ENCODE measurements at regions not wholly inside any gene's neighbourhood (a gene's known extent, or its start where the extent isn't known, plus 50 kb on each side); places are given as distances from the start of the nearest gene placed in this dataset.

GRCh38 chr12:130253866-130254265 lies 83.8 kb upstream of the PIWIL1 start:
- Histone ChIP-seq H3K27me3 (no peaks in the 10 kb centered on the region), H3K27ac (no peak overlapping the region), H3K36me3 (no peaks in the 10 kb centered on the region), H3K4me3 (replicated peaks in 1 of 3) (no peak overlapping the region), H3K9me3 (no peaks in the 10 kb centered on the region), H3K4me1 (no peaks in the 10 kb centered on the region)
- no peak for DNase-seq
- TF ChIP-seq POLR2A (IDR thresholded peaks at IDR 0.05) (no peak), CTCF (IDR thresholded peaks at IDR 0.05) (no peak)
- intact Hi-C loops (cut with DNase I), result no loop called here
- WGBS, 2 donors, result 90% methylated on average over 5 of the region's 5 CpGs

GRCh38 chr12:130254461-130255276 lies 83.0 kb upstream of the PIWIL1 start:
- TF ChIP-seq POLR2A (IDR thresholded peaks at IDR 0.05), result no peak
- no peak for TF ChIP-seq CTCF (IDR thresholded peaks at IDR 0.05)
- no peaks in the 10 kb centered on the region for H3K4me1 ChIP-seq
- 79 to 80% methylated on average over 19 of the region's 19 CpGs for WGBS, 2 donors
- no peak overlapping the region for H3K27ac ChIP-seq
- no peaks in the 10 kb centered on the region for H3K36me3 ChIP-seq
- intact Hi-C loops (cut with DNase I), result no loop called here
- H3K4me3 ChIP-seq (replicated peaks in 1 of 3), result no peak overlapping the region
- no peak for DNase-seq
- H3K27me3 ChIP-seq, result no peaks in the 10 kb centered on the region
- H3K9me3 ChIP-seq, result no peaks in the 10 kb centered on the region

GRCh38 chr12:130258863-130259262 lies 78.8 kb upstream of the PIWIL1 start:
- no peaks in the 10 kb centered on the region for H3K36me3 ChIP-seq
- DNase-seq, result no peak
- 70 to 82% methylated on average over 10 of the region's 10 CpGs for WGBS, 2 donors
- H3K4me3 ChIP-seq (replicated peaks in 1 of 3), result no peak overlapping the region
- no peak overlapping the region for H3K27ac ChIP-seq
- no peaks in the 10 kb centered on the region for H3K27me3 ChIP-seq
- TF ChIP-seq POLR2A (IDR thresholded peaks at IDR 0.05), result no peak
- TF ChIP-seq CTCF (IDR thresholded peaks at IDR 0.05), result no peak
- no peaks in the 10 kb centered on the region for H3K9me3 ChIP-seq
- H3K4me1 ChIP-seq, result no peaks in the 10 kb centered on the region
- intact Hi-C loops (cut with DNase I), result no loop called here

GRCh38 chr12:130263025-130263424 lies 74.7 kb upstream of the PIWIL1 start:
- WGBS, 2 donors, result 61 to 80% methylated on average over 5 of the region's 5 CpGs
- Histone ChIP-seq H3K36me3 (no peaks in the 10 kb centered on the region), H3K4me1 (no peaks in the 10 kb centered on the region), H3K4me3 (replicated peaks in 1 of 3) (no peak overlapping the region), H3K9me3 (no peaks in the 10 kb centered on the region), H3K27me3 (no peaks in the 10 kb centered on the region), H3K27ac (no peak overlapping the region)
- intact Hi-C loops (cut with DNase I), result no loop called here
- DNase-seq, result no peak
- TF ChIP-seq POLR2A (IDR thresholded peaks at IDR 0.05), result no peak
- TF ChIP-seq CTCF (IDR thresholded peaks at IDR 0.05), result no peak

- no peak overlapping the region for H3K27ac ChIP-seq
- no peaks in the 10 kb centered on the region for H3K9me3 ChIP-seq
- no peak for DNase-seq
- no peaks in the 10 kb centered on the region for H3K4me1 ChIP-seq
- no peaks in the 10 kb centered on the region for H3K27me3 ChIP-seq
- H3K4me3 ChIP-seq (replicated peaks in 1 of 3), result no peak overlapping the region
- TF ChIP-seq CTCF (IDR thresholded peaks at IDR 0.05), result no peak
- no peak for TF ChIP-seq POLR2A (IDR thresholded peaks at IDR 0.05)
- intact Hi-C loops (cut with DNase I), result no loop called here
- no peaks in the 10 kb centered on the region for H3K36me3 ChIP-seq
- whole genome bisulfite sequencing, 2 donors, result 77% methylated on average over 7 of the region's 7 CpGs
Measured at GRCh38 chr12:130263996-130264395, 73.7 kb upstream of the PIWIL1 start.
